Germinal center (tissue), 1 donor: ENCODE measurements at regions not wholly inside any gene's neighbourhood (a gene's known extent, or its start where the extent isn't known, plus 50 kb on each side); places are given as distances from the start of the nearest gene placed in this dataset.
"Not testable (repeated sequence)": the region's sequence is repeated elsewhere in the genome, so short reads cannot be mapped to it uniquely, and the experiment has no call there.

Experiments used
- DNase-seq: peaks from one replicate; pipeline ENCODE4 v3.0.0; 2012; ENCODE audit warnings: mixed read lengths, low spot score

DNA sequence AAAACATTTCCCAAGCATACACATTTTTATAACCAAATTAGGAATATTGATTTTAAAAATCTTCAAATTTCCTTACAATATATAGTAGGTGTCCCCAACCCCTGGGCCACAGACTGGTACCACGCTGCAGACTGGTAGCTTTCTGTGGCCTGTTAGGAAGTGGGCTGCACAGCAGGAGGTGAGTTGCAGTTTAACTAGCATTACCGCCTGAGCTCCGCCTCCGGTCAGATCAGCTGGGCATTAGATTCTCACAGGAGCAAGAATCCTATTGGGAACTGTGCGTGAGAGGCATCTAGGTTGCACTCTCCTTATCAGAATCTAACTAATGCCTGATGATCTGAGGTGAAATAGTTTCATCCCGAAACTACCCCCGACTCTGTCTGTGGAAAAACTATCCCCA, 62.1 kb downstream of the ZWINT start:
- DNase-seq: no peak

DNA sequence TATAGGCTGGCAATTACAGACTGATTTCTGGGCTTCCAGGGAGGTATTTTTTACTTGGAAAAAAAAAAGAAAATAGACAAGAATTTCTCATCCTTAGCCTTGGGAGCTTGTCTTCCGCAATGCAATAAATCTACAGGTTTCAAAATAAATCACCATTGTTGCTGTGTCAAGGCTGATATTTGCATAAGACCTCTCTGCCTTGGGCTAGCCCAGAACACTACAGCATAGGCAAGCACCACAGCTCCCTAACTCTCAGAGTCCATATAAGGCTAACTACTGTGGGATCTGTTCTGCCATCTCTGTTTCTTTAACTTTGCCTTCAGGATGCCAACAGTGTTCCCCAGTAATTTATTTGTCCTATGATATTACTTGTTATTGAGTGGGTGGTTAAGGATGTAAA, 64.4 kb downstream of the ZWINT start:
- DNase-seq: no peak

- DNase-seq: no peak
Observed at GRCh38 chr10:56288403-56288802, 72.7 kb downstream of the ZWINT start.

DNA sequence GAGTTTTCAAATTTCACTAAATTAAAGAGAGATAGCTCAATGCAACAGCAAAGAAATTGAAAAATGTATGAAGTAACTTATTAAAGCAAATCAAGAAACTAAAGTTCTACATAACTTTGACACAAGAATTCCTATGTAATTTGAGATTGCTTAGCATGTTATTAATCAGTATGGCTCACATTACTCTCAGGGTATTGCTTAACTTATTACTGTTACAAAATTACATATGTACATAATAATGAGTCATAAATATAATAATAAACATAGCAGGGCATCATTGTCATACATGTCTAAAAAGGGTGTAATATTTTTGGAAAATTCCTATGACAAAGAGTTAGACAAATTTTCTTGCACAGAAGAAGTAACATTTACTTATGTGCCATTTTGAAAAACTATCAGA, 75.0 kb downstream of the ZWINT start:
- DNase-seq: no peak

- DNase-seq: no peak
Observed at GRCh38 chr10:56279270-56279669, 81.8 kb downstream of the ZWINT start.

GRCh38 chr10:56269181-56269580, 91.9 kb downstream of the ZWINT start:
- no peak for DNase-seq

- DNase-seq: no peak
Observed at GRCh38 chr10:56266120-56266519, 94.9 kb downstream of the ZWINT start.

DNA sequence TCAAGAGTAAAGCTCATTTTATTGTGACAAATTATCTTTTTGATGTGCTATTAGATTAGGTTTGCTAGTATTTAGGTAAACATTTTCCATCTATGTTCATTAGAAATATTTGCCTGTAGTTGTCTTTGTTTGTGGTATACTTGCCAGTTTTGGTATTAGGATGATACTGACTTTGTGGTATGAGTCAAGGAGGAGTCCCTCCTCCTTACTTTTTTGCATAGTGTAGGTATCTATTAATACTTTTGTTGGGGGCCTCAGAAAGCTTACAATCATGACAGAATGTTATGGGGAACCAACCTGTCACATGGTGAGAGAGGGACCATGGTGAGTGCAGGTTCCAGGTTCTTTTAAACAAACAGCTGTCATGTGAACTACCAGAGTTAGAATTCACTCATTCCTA, 102.1 kb downstream of the ZWINT start:
- DNase-seq: no peak

DNA sequence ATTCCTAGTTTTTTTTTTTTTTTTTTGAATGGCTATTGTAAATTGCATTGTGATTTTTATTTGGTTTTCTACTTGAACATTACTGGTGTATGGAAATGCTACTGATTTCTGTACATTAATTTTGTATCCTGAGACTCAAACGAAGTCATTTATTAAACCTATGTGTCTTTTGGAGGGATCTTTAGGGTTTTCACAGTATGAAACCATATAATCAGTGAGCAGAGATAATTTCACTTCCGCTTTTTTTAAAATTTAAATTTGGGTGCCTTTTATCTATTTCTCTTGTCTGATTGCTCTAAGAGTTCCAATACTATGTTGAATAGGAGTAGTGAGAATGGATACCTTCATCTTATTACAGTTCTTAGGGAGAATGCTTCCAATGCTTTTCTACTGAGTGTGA, 102.7 kb downstream of the ZWINT start:
- DNase-seq: no peak

- no peak for DNase-seq
Observed at GRCh38 chr10:56255298-56255697, 105.8 kb downstream of the ZWINT start.

- DNase-seq: no peak
Observed at GRCh38 chr10:56240471-56240870, 120.6 kb downstream of the ZWINT start.

GRCh38 chr10:56231436-56231835, 129.6 kb downstream of the ZWINT start:
- no peak for DNase-seq

DNA sequence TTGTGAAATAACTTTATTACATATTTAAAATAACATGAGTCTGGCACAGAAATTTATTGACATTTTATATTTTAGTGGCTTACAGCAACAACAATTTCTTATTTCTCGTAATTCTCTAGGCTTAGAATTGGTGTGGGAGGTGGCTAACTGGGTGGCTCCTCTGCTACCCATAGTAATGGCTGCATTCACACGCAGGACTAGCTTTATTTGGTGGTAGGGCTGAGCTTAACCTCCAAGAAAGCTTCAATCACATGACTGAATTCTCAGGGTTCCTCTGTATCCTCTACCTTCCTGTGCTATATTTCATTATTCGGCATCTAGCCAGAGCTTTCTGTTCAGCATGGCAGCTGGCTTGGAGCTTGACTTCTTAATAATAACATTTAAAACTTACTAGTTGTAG, 138.8 kb downstream of the ZWINT start:
- no peak for DNase-seq

DNA sequence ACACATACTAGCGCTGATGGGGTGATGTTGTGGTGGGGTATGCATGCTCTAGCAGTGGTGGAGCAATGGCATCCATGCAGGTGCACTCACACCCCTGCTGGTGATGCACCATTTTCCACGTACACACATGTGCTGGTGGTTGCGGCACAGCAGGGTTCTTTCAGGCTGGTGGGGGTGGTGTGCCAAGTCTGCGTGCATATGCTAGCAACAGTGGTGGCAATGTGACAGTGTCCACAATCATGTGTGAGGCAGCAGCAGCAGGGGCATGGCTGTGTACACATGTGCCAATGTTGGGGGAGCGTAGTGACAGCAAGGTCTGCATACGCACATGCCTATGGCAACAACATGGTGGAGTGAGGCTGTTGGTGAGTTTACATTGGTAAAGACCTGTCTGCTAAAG, 148.1 kb downstream of the ZWINT start:
- DNase-seq: no peak

DNA sequence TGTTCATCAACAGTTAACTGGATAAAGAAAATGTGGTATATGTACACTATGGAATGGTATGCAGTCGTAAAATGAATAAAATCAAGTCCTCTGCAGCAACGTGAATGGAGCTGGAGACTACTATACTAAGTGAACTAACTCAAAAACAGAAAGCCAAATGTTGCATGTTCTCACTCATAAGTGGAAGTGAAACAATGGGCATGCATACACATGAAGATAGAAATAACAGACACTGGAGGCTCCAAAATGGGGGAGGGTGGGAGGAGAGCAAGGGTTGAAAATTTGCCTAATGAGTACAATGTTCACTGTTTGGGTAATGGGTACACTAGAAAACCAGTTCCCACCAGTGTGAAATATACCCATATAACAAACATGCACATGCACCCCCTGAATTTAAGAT, 179.5 kb downstream of the ZWINT start:
- DNase-seq: no peak

DNA sequence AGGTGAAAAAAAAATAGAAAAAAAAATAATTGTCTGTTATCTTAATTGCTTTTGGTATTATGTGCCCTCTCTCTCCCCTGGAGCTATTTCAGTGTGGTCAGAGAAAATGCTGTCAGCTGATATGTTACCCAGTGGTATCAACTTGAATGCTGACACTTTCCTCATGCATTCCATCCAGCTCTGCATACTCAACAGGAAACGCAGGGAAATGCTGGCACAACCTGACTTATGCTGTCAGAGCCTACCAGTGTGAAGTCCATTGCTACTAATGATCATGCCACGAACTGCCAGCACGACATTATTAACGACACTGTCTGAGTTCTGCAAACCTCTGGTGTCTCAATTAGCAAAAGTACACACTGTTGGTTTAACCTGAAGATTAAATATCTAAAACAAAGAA, 182.8 kb downstream of the ZWINT start:
- DNase-seq: no peak

- DNase-seq: not testable (repeated sequence)
Observed at GRCh38 chr10:56155091-56155513, 206.0 kb downstream of the ZWINT start.

GRCh38 chr10:56146806-56147205, 214.3 kb downstream of the ZWINT start:
- no peak for DNase-seq

- DNase-seq: no peak
Observed at GRCh38 chr10:56142092-56142728, 218.8 kb downstream of the ZWINT start.

DNA sequence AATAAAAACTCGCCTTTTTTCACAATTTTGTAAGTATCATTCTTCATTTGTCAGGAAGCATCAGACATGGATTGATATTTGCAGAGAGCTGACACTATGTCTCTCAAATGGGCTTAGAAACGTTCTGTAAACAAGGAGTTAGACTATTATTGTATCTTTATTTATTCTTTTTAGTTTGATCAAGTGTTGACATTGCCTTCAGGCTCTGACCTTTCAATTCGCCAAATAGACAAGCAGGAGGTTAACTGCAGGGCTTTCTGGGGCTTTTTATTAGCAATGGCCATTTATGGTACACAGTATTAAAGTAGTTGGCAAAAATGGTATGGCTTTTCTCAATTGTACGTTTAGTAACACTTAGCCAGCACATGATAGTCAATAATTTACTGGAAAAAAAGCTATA, 221.7 kb downstream of the ZWINT start:
- DNase-seq: no peak

- no peak for DNase-seq
Observed at GRCh38 chr10:56135828-56136227, 225.2 kb downstream of the ZWINT start.

DNA sequence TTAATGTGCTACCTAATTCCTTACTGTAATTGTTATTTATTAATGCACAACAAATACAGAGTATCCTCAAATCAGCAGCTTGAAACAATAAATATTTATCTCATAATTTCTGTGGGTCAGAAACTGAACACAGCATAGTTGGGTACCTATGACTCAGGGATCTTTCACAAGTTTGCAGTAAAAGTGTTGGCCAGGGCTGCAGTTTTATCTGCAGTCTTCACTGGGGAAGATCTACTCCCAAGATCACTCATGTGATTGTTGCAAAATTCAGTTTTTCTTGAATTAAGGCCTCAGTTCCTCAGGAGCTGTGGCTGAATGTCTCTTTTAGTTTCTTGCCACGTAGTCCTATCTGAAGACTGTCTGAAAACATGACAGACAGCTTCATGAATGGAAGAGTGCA, 237.8 kb downstream of the ZWINT start:
- DNase-seq: no peak

- no peak for DNase-seq
Observed at GRCh38 chr10:56116684-56117083, 244.4 kb downstream of the ZWINT start.

GRCh38 chr10:56109454-56109853, 251.6 kb downstream of the ZWINT start:
- DNase-seq: no peak

DNA sequence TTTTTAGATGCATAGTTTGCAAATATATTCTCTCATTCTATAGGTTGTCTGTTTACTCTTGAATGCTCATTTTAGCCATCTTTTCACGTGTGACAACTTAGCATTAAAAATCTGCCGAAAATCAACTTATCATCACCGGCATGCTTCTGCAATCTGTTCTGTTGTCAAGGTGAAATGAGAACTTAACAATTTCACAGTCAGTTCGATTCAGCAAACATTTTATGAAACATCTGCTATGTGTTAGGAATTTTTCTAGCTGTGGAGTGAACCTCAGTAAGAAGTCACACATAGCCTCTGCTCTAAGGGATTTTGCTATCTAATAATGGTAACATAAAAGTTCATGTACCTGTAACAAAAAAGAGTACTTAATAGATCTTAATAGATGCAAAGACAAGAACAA, 256.1 kb downstream of the ZWINT start:
- DNase-seq: no peak
